SK-N-SH treated with all-trans-retinoic acid at 6 μM for 48 hours (cell line): ENCODE measurements at regions not wholly inside any gene's neighbourhood (a gene's known extent, or its start where the extent isn't known, plus 50 kb on each side); places are given as distances from the start of the nearest gene placed in this dataset.

Source experiments
- ATAC-seq: fragments of 200-7000 bp; cut with Tn5 transposase; 3 replicates; pipeline ENCODE4 v1.9.1; 2020; ENCODE audit warnings: mild to moderate bottlenecking, moderate library complexity
- BACH2 ChIP-seq: fragments of 250-450 bp; sonication (Bioruptor Pico); IDR thresholded peaks from 2 replicates; pipeline ENCODE4 v1.9.0; 2021; ENCODE audit warnings: mild to moderate bottlenecking, borderline replicate concordance
- CREB5 ChIP-seq: fragments of 250-450 bp; sonication (Bioruptor Pico); IDR thresholded peaks from 2 replicates; pipeline ENCODE4 v1.5.1; 2020; ENCODE audit warnings: low read depth, mild to moderate bottlenecking, moderate library complexity
- CSDC2 ChIP-seq: fragments of 250-450 bp; sonication (Bioruptor Pico); IDR thresholded peaks from 2 replicates; pipeline ENCODE4 v1.5.0; 2020; ENCODE audit warnings: mild to moderate bottlenecking, moderate library complexity
- CSRNP3 ChIP-seq: fragments of 250-450 bp; sonication (Bioruptor Pico); IDR thresholded peaks from 2 replicates; pipeline ENCODE4 v1.5.1; 2021; ENCODE audit warnings: mild to moderate bottlenecking, moderate library complexity
- ESRRG ChIP-seq: fragments of 250-450 bp; sonication (Bioruptor Pico); IDR thresholded peaks from 2 replicates; pipeline ENCODE4 v1.6.1; 2021; ENCODE audit warnings: mild to moderate bottlenecking
- GLIS3 ChIP-seq: fragments of 250-450 bp; sonication (Bioruptor Pico); IDR thresholded peaks from 2 replicates; pipeline ENCODE4 v1.5.0; 2020; ENCODE audit warnings: mild to moderate bottlenecking, moderate library complexity
- ISL1 ChIP-seq: fragments of 250-450 bp; sonication (Bioruptor Pico); IDR thresholded peaks from 2 replicates; pipeline ENCODE4 v2.1.2; 2022; ENCODE audit warnings: mild to moderate bottlenecking, moderate library complexity
- OSR1 ChIP-seq: fragments of 250-450 bp; sonication (Bioruptor Pico); IDR thresholded peaks from 2 replicates; pipeline ENCODE4 v1.8.0; 2022; ENCODE audit warnings: moderate library complexity, mild to moderate bottlenecking, inconsistent platforms
- PATZ1 ChIP-seq: fragments of 250-450 bp; sonication (Bioruptor Pico); IDR thresholded peaks from 2 replicates; pipeline ENCODE4 v1.8.0; 2020; ENCODE audit warnings: mild to moderate bottlenecking, moderate library complexity, borderline replicate concordance
- POU6F1 ChIP-seq: fragments of 250-450 bp; sonication (Bioruptor Pico); IDR thresholded peaks from 2 replicates; pipeline ENCODE4 v1.8.0; 2021; ENCODE audit warnings: low read depth, mild to moderate bottlenecking, moderate library complexity, borderline replicate concordance
- RARB ChIP-seq: fragments of 250-450 bp; sonication (Bioruptor Pico); IDR thresholded peaks from 2 replicates; pipeline ENCODE4 v1.8.0; 2021; ENCODE audit warnings: mild to moderate bottlenecking, moderate library complexity
- SNAI2 ChIP-seq: fragments of 250-450 bp; sonication (Bioruptor Pico); IDR thresholded peaks from 2 replicates; pipeline ENCODE4 v1.5.0; 2020; ENCODE audit warnings: mild to moderate bottlenecking, moderate library complexity
- TCF4 ChIP-seq: fragments of 250-450 bp; sonication (Bioruptor Pico); IDR thresholded peaks from 2 replicates; pipeline ENCODE4 v1.8.0; 2021; ENCODE audit warnings: mild to moderate bottlenecking, moderate library complexity, borderline replicate concordance
- TOX ChIP-seq: fragments of 250-450 bp; sonication (Bioruptor Pico); IDR thresholded peaks from 2 replicates; pipeline ENCODE4 v1.8.0; 2021; ENCODE audit warnings: mild to moderate bottlenecking, moderate library complexity, borderline replicate concordance
- TSHZ2 ChIP-seq: fragments of 250-450 bp; sonication (Bioruptor Pico); IDR thresholded peaks from 2 replicates; pipeline ENCODE4 v1.5.0; 2020; ENCODE audit warnings: mild to moderate bottlenecking, moderate library complexity
- ZFP3 ChIP-seq: fragments of 250-450 bp; sonication (Bioruptor Pico); IDR thresholded peaks from 2 replicates; pipeline ENCODE4 v1.5.0; 2020; ENCODE audit warnings: mild to moderate bottlenecking, moderate library complexity
- ZFP30 ChIP-seq: fragments of 450-650 bp; formaldehyde crosslinking; IDR thresholded peaks from 2 replicates; pipeline ENCODE4 v1.5.0; 2022; ENCODE audit warnings: mild to moderate bottlenecking, moderate library complexity
- ZNF8 ChIP-seq: fragments of 450-650 bp; formaldehyde crosslinking; IDR thresholded peaks from 2 replicates; pipeline ENCODE4 v1.5.0; 2020; ENCODE audit warnings: mild to moderate bottlenecking, moderate library complexity

GRCh38 chr4:169859366-169860216 is 101.8 kb upstream of the HPF1 start:
- no peak for ATAC-seq

GRCh38 chr4:169854090-169854489 is 96.3 kb upstream of the HPF1 start:
- TF ChIP-seq GLIS3 (CRISPR knock-in tag): no peak
- no peak for TF ChIP-seq PATZ1
- TF ChIP-seq SNAI2: no peak
- no peak for TF ChIP-seq POU6F1 (CRISPR knock-in tag)
- TF ChIP-seq RARB: no peak
- no peak for TF ChIP-seq ZFP30 (CRISPR knock-in tag)
- TF ChIP-seq BACH2 (CRISPR knock-in tag): no peak
- TF ChIP-seq TSHZ2 (CRISPR knock-in tag): no peak
- TF ChIP-seq, all 23 proteins: peak for 0
- no peak for ATAC-seq

More at GRCh38 chr4:169859366-169860216, 101.8 kb upstream of the HPF1 start:
- no peak for TF ChIP-seq CSRNP3 (CRISPR knock-in tag)
- TF ChIP-seq TCF4: no peak
- no peak for TF ChIP-seq PATZ1
- TF ChIP-seq CREB5: no peak
- no peak for TF ChIP-seq CSDC2
- no peak for TF ChIP-seq RARB
- no peak for TF ChIP-seq POU6F1 (CRISPR knock-in tag)
- TF ChIP-seq OSR1: no peak
- no peak for TF ChIP-seq ZFP3 (CRISPR knock-in tag)
- TF ChIP-seq ISL1 (CRISPR knock-in tag): no peak
- no peak for TF ChIP-seq ZNF8 (CRISPR knock-in tag)
- no peak for TF ChIP-seq TOX
- no peak for TF ChIP-seq SNAI2
- TF ChIP-seq ESRRG (CRISPR knock-in tag): no peak
